Lower leg skin (tissue), 4 donors: ENCODE measurements at regions not wholly inside any gene's neighbourhood (a gene's known extent, or its start where the extent isn't known, plus 50 kb on each side); places are given as distances from the start of the nearest gene placed in this dataset.

Experiments used
- DNase-seq, 2 donors: peaks; one replicate each; pipeline ENCODE4 v3.0.0-alpha.2; 2019; ENCODE audit warnings: low spot score in 2 of 2
- H3K4me3 ChIP-seq: fragments of 200-600 bp; sonication (generic); 2 replicates; pipeline ENCODE4 v1.5.1; 2017; ENCODE audit warnings: mild to moderate bottlenecking, low read depth; ENCODE audit not compliant: poor library complexity, severe bottlenecking
- CTCF ChIP-seq, 3 donors: fragments of 450-650 bp; IDR thresholded peaks; one replicate each; pipeline ENCODE4 v1.5.1; 2016; ENCODE audit warnings: antibody characterized with exemption in 3 of 3, mild to moderate bottlenecking in 3 of 3, moderate library complexity in 2 of 3
- POLR2A ChIP-seq, 2 donors: fragments of 450-650 bp; IDR thresholded peaks; one replicate each; pipeline ENCODE4 v1.6.1; 2016 to 2017; ENCODE audit warnings: antibody characterized with exemption in 2 of 2, mild to moderate bottlenecking in 1 of 2, moderate library complexity in 1 of 2
- WGBS, 2 donors: methylation state at CpG; one replicate each; pipeline ENCODE4 v1.1.5; 2018; 5-methylcytosine and 5-hydroxymethylcytosine counted together
- intact Hi-C: fragments of 100-400 bp; cut with DNase I; formaldehyde crosslinking; loops from one replicate; pipeline ENCODE4 v1.15.0; 2023; ENCODE audit warnings: low total_unique reads

GRCh38 chr1:38644092-38644491 is 215.5 kb downstream of the RRAGC start:
- intact Hi-C loops, result no loop called here
- peak in 1 of 2 donors; percentile 42 for DNase-seq
- H3K4me3 ChIP-seq, result no peak overlapping the region
- 95 to 96% methylated on average over 8 of the region's 8 CpGs for WGBS, 2 donors
- TF ChIP-seq POLR2A (IDR thresholded peaks at IDR 0.05) (no peak), CTCF (IDR thresholded peaks at IDR 0.05) (no peak)

- peak in 1 of 2 donors; percentile 68 for DNase-seq
- 92 to 94% methylated on average over 7 of the region's 7 CpGs for WGBS, 2 donors
- intact Hi-C loops, result no loop called here
- H3K4me3 ChIP-seq, result no peak overlapping the region
- TF ChIP-seq CTCF (IDR thresholded peaks at IDR 0.05), result no peak
- TF ChIP-seq POLR2A (IDR thresholded peaks at IDR 0.05), result no peak
Observed at GRCh38 chr1:38641661-38642060, 217.9 kb downstream of the RRAGC start.

GRCh38 chr1:38640371-38640770 is 219.2 kb downstream of the RRAGC start:
- no peak for DNase-seq
- intact Hi-C loops, result no loop called here
- WGBS, 2 donors, result 46 to 50% methylated on average over 4 of the region's 4 CpGs
- TF ChIP-seq CTCF (IDR thresholded peaks at IDR 0.05), result no peak
- no peak for TF ChIP-seq POLR2A (IDR thresholded peaks at IDR 0.05)
- H3K4me3 ChIP-seq, result no peak overlapping the region

- no peak overlapping the region for H3K4me3 ChIP-seq
- intact Hi-C loops, result no loop called here
- no peak for DNase-seq
- WGBS, 2 donors, result 83 to 93% methylated on average over 1 of the region's 1 CpG
- TF ChIP-seq CTCF (IDR thresholded peaks at IDR 0.05) (no peak), POLR2A (IDR thresholded peaks at IDR 0.05) (no peak)
Observed at GRCh38 chr1:38628241-38628640, 231.3 kb downstream of the RRAGC start.

GRCh38 chr1:38625939-38626338 is 233.6 kb downstream of the RRAGC start:
- intact Hi-C loops, result no loop called here
- 76 to 89% methylated on average over 6 of the region's 6 CpGs for WGBS, 2 donors
- H3K4me3 ChIP-seq, result no peak overlapping the region
- no peak for DNase-seq
- TF ChIP-seq CTCF (IDR thresholded peaks at IDR 0.05), result no peak
- no peak for TF ChIP-seq POLR2A (IDR thresholded peaks at IDR 0.05)

DNA sequence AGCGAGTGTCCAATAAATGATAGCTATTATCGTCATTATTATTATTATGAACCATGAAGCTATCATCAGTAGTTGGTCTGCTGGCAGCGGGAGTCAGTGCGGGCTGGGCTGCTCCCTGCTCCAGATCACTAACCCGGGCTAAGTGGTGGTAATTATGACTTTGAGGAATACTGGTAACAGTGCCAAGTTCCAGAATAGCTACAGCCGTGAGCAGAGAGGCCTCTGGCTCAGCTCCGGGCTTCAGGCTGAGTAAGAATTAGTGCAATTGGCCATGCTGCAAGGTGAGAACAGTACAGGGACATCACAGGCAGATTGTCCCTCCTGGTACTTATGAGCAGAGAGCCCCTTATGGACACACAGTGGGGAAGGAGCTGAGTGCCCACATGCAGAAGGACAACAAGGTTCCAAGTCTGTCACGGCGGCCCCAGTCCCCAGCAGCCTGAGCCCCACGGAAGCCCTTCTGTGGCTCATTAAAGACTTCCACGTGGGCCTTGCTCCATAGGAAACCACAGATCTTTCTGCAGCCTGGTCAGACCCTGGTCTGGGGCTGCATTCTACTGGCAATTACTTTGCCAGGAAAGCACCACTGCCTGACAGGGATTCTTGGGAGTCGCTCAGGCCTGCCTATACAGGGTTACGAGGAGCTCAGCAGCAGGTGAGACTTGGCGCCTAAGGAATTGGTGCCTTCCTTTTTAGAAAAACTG is 235.1 kb downstream of the RRAGC start:
- WGBS, 2 donors, result 69 to 71% methylated on average over 12 to 14 of the region's 14 CpGs
- intact Hi-C loops, result no loop called here
- DNase-seq, result peak in 1 of 2 donors; percentile 56
- TF ChIP-seq POLR2A (IDR thresholded peaks at IDR 0.05) (no peak), CTCF (IDR thresholded peaks at IDR 0.05) (no peak)
- H3K4me3 ChIP-seq, result no peak overlapping the region
